CD4-positive, alpha-beta memory T cell (primary cell): ENCODE measurements at regions not wholly inside any gene's neighbourhood (a gene's known extent, or its start where the extent isn't known, plus 50 kb on each side); places are given as distances from the start of the nearest gene placed in this dataset.
A peak's percentile ranks its signal among the peaks of the same experiment; 100 is the strongest.

Experiments
- CTCF ChIA-PET: fragments of 350-600 bp; sonication (Branson Sonifier 250); formaldehyde crosslinking; loops from one replicate; lab custom pipeline; 2021; ENCODE audit warnings: inconsistent platforms; ENCODE audit not compliant: partially characterized antibody; lab: Charles Lee
- POLR2A ChIA-PET: fragments of 350-600 bp; sonication (Branson Sonifier 250); formaldehyde crosslinking; loops from one replicate; lab custom pipeline; 2021; ENCODE audit not compliant: partially characterized antibody; lab: Charles Lee
- DNase-seq, 5 donors: peaks; one replicate each; pipeline versions ENCODE4 v3.0.0 to v3.0.0-alpha.2; 2020 to 2022; ENCODE audit warnings: mixed read lengths in 1 of 5
- H3K27ac ChIP-seq: one replicate; pipeline ENCODE4 v1.7.0; 2013; ENCODE audit warnings: low read depth, low read length
- H3K27me3 ChIP-seq: 2 replicates; pipeline ENCODE4 v1.7.0; 2013; ENCODE audit warnings: mild to moderate bottlenecking, low read length, moderate library complexity; ENCODE audit not compliant: insufficient read depth
- H3K36me3 ChIP-seq: 2 replicates; pipeline ENCODE4 v1.7.0; 2013; ENCODE audit warnings: mild to moderate bottlenecking, low read length, moderate library complexity; ENCODE audit not compliant: insufficient read depth
- H3K4me1 ChIP-seq: 2 replicates; pipeline ENCODE4 v1.7.0; 2013; ENCODE audit warnings: mild to moderate bottlenecking, low read length, moderate library complexity; ENCODE audit not compliant: insufficient read depth
- H3K4me3 ChIP-seq, 2 donors: one replicate each; pipeline ENCODE4 v1.7.0; 2013; ENCODE audit warnings: low read length in 2 of 2, mild to moderate bottlenecking in 1 of 2
- H3K9me3 ChIP-seq, 2 donors: one replicate each; pipeline ENCODE4 v1.7.0; 2013; ENCODE audit warnings: low read length in 2 of 2, control low read depth in 1 of 2; ENCODE audit not compliant: control insufficient read depth in 1 of 2
- H3K27ac Mint-ChIP-seq, 7 donors: one replicate each; pipeline ENCODE4 v1.8.0; 2020 to 2021; ENCODE audit warnings: mixed read lengths in 7 of 7, mild to moderate bottlenecking in 6 of 7, inconsistent platforms in 3 of 7, moderate library complexity in 3 of 7
- H3K27me3 Mint-ChIP-seq, 2 donors: one replicate each; pipeline ENCODE4 v1.8.0; 2020 to 2021; ENCODE audit warnings: mixed read lengths in 2 of 2
- H3K36me3 Mint-ChIP-seq, 2 donors: one replicate each; pipeline ENCODE4 v1.8.0; 2020 to 2021; ENCODE audit warnings: mixed read lengths in 2 of 2, inconsistent platforms in 1 of 2, mild to moderate bottlenecking in 1 of 2
- H3K4me1 Mint-ChIP-seq, 4 donors: one replicate each; pipeline ENCODE4 v1.8.0; 2020 to 2021; ENCODE audit warnings: mixed read lengths in 4 of 4, mild to moderate bottlenecking in 1 of 4
- H3K4me3 Mint-ChIP-seq, 8 donors: one replicate each; pipeline ENCODE4 v1.8.0; 2020 to 2021; ENCODE audit warnings: mixed read lengths in 8 of 8, mild to moderate bottlenecking in 7 of 8, moderate library complexity in 6 of 8, inconsistent platforms in 3 of 8
- H3K9me3 Mint-ChIP-seq, 8 donors: one replicate each; pipeline ENCODE4 v1.8.0; 2020 to 2021; ENCODE audit warnings: mixed read lengths in 8 of 8, mild to moderate bottlenecking in 5 of 8, inconsistent platforms in 3 of 8, moderate library complexity in 1 of 8
- intact Hi-C: fragments of 100-400 bp; cut with micrococcal nuclease; formaldehyde crosslinking; loops from one replicate; pipeline ENCODE4 v1.15.1; 2023

DNA sequence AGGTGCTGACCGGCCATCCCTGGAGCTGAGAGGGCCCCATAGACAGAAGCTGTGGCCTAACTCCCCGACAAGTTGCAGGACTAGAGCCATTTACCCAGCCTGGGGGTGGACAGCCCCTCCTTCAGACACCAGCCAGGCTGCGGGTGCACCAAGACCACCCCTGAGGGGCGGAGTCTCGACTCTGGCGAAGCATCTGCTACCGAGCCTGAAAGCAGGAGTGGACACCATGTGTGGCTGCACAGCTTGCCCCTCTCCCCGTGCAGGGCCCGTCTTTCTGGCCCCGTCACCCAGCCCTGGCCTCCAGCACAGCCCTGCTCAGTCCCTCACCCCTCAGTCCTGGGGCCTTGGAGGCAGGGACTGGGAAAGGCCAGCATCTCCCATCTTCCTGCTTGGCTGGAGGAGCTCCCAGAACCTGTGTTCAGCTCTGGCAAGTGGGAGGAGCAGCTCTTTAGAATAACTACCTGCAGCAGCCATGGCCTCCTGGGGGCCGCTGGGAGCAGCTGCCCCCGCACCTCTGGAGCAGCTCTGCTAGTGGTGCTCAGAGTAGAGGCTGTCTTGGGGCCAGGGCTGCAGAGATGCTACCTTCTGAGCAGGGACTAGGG, 275.8 kb downstream of the NDUFA10 start:
- Histone ChIP-seq H3K4me3 (no peak overlapping the region), H3K9me3 (no peaks in the 10 kb centered on the region), H3K27me3 (no peaks in the 10 kb centered on the region), H3K4me1 (peaks cover 14% of the 10 kb centered on the region), H3K36me3 (no peaks in the 10 kb centered on the region), H3K27ac (no peak overlapping the region)
- no peak overlapping the region for H3K4me3 Mint-ChIP-seq
- H3K36me3 Mint-ChIP-seq, result no peaks in the 10 kb centered on the region
- peaks cover 2 to 13% (median 7%) of the 10 kb centered on the region in 4 donors for H3K4me1 Mint-ChIP-seq
- ChIA-PET CTCF (no interaction called here), POLR2A (no interaction called here)
- intact Hi-C loops, result no loop called here
- H3K27ac Mint-ChIP-seq, result no peak overlapping the region
- no peak for DNase-seq
- H3K9me3 Mint-ChIP-seq, result peaks cover 0 to under 1% (median 0%) of the 10 kb centered on the region in 8 donors
- no peaks in the 10 kb centered on the region for H3K27me3 Mint-ChIP-seq

DNA sequence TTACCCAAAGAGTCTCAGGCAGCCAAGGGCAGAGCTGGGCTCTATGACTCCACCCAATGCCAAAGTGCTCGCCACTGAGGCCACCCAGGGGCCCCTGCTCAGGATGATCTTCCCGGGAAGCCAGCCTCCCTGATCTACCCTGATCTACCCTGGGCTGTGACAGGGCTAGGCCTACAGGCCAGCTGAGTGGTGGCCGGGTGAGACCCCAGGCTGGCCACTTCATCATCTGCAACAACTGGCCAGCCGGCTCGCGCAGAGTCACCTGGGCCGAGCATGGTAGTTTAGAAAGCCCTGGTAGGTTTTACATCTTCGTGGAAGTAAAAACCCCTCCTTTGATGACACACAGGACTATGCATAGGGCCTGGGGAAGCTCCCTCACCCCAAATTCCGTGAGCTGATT, 276.3 kb downstream of the NDUFA10 start:
- no peaks in the 10 kb centered on the region for H3K36me3 Mint-ChIP-seq
- no peaks in the 10 kb centered on the region for H3K27me3 Mint-ChIP-seq
- H3K4me3 ChIP-seq, result no peak overlapping the region
- H3K4me1 Mint-ChIP-seq, result peaks cover 2 to 13% (median 7%) of the 10 kb centered on the region in 4 donors
- H3K4me3 Mint-ChIP-seq, result no peak overlapping the region
- no peak overlapping the region for H3K27ac ChIP-seq
- no peaks in the 10 kb centered on the region for H3K9me3 Mint-ChIP-seq
- no peaks in the 10 kb centered on the region for H3K27me3 ChIP-seq
- POLR2A ChIA-PET, result no interaction called here
- H3K4me1 ChIP-seq, result peaks cover 14% of the 10 kb centered on the region
- H3K36me3 ChIP-seq, result no peaks in the 10 kb centered on the region
- intact Hi-C loops, result no loop called here
- H3K27ac Mint-ChIP-seq, result no peak overlapping the region
- no peaks in the 10 kb centered on the region for H3K9me3 ChIP-seq
- CTCF ChIA-PET, result no interaction called here
- DNase-seq, result no peak

DNA sequence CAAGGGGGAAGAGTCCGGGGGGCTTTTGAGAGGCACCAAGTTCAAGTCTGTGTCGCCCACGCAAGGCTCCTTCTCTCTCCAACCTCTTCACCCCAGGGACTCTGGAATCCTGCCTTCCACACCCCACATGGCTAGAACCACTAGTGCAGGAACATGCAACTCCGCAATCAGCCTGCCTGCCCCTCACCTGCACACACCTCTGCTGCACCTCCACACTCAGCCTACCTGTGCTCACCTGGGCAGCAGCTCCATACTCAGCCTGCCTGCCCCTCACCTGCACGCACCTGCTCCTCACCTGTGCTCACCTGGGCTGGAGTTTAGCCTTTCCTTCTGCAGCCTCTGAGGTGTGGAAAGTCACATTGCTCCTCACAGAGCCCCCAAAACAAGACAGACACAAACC, 277.4 kb downstream of the NDUFA10 start:
- H3K4me1 Mint-ChIP-seq, result peaks cover 2 to 13% (median 7%) of the 10 kb centered on the region in 4 donors
- no peak overlapping the region for H3K4me3 ChIP-seq
- H3K27ac Mint-ChIP-seq, result peak overlapping the region in 1 of 7 donors; percentile 22
- no peak overlapping the region for H3K27ac ChIP-seq
- H3K9me3 Mint-ChIP-seq, result no peaks in the 10 kb centered on the region
- intact Hi-C loops, result no loop called here
- no peaks in the 10 kb centered on the region for H3K9me3 ChIP-seq
- no peaks in the 10 kb centered on the region for H3K27me3 ChIP-seq
- DNase-seq, result no peak
- no peaks in the 10 kb centered on the region for H3K36me3 ChIP-seq
- no peak overlapping the region for H3K4me3 Mint-ChIP-seq
- no peaks in the 10 kb centered on the region for H3K27me3 Mint-ChIP-seq
- ChIA-PET CTCF (no interaction called here), POLR2A (no interaction called here)
- H3K36me3 Mint-ChIP-seq, result no peaks in the 10 kb centered on the region
- H3K4me1 ChIP-seq, result peaks cover 14% of the 10 kb centered on the region

DNA sequence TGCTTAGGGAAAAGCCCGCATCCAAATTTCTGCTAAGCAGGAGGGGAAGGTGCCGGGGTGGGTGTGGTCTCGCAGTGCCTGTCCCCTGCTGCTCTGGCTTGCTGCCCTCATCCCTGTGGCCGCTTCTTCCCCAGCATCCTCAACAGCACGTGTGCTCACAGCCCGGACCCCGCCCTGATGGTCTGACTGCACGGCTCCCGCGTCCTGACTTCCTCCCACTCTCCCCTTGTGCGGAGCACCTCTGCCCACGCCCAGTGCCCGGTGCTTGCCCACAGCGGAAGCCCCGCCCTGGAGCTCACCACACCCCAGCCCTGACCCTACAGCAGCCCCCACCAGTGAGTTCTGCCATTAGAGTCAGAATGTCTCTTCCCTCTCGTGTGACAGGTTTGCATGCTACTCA, 277.9 kb downstream of the NDUFA10 start:
- no peaks in the 10 kb centered on the region for H3K9me3 ChIP-seq
- no peaks in the 10 kb centered on the region for H3K27me3 Mint-ChIP-seq

GRCh38 chr2:239746559-239747246, 278.4 kb downstream of the NDUFA10 start:
- H3K9me3 ChIP-seq, result no peaks in the 10 kb centered on the region
- H3K36me3 ChIP-seq, result no peaks in the 10 kb centered on the region
- CTCF ChIA-PET, result no interaction called here
- no peak overlapping the region for H3K4me3 ChIP-seq
- DNase-seq, result no peak
- H3K4me1 Mint-ChIP-seq, result peaks cover 0 to 6% (median 3%) of the 10 kb centered on the region in 4 donors
- no peak overlapping the region for H3K27ac ChIP-seq
- H3K36me3 Mint-ChIP-seq, result no peaks in the 10 kb centered on the region
- no peaks in the 10 kb centered on the region for H3K27me3 ChIP-seq
- peaks cover 8% of the 10 kb centered on the region for H3K4me1 ChIP-seq
- no peaks in the 10 kb centered on the region for H3K27me3 Mint-ChIP-seq
- no peak overlapping the region for H3K27ac Mint-ChIP-seq
- intact Hi-C loops, result no loop called here
- H3K9me3 Mint-ChIP-seq, result no peaks in the 10 kb centered on the region
- H3K4me3 Mint-ChIP-seq, result no peak overlapping the region
- POLR2A ChIA-PET, result no interaction called here

More for the DNA sequence above, 277.9 kb downstream of the NDUFA10 start:
- no peaks in the 10 kb centered on the region for H3K36me3 Mint-ChIP-seq
- H3K4me1 Mint-ChIP-seq, result peaks cover 2 to 12% (median 6%) of the 10 kb centered on the region in 4 donors
- no peaks in the 10 kb centered on the region for H3K36me3 ChIP-seq
- H3K27ac ChIP-seq, result no peak overlapping the region
- no peak overlapping the region for H3K4me3 ChIP-seq
- H3K27me3 ChIP-seq, result no peaks in the 10 kb centered on the region
- peak overlapping the region in 1 of 7 donors; percentile 27 for H3K27ac Mint-ChIP-seq
- ChIA-PET CTCF (no interaction called here), POLR2A (no interaction called here)
- H3K4me1 ChIP-seq, result peaks cover 14% of the 10 kb centered on the region
- intact Hi-C loops, result no loop called here
- DNase-seq, result no peak
- H3K9me3 Mint-ChIP-seq, result no peaks in the 10 kb centered on the region
- no peak overlapping the region for H3K4me3 Mint-ChIP-seq

GRCh38 chr2:239745386-239746227, 279.5 kb downstream of the NDUFA10 start:
- Mint-ChIP-seq H3K36me3 (no peaks in the 10 kb centered on the region), H3K9me3 (no peaks in the 10 kb centered on the region), H3K4me1 (peaks cover 0 to 4% (median 2%) of the 10 kb centered on the region in 4 donors), H3K27me3 (no peaks in the 10 kb centered on the region), H3K4me3 (no peak overlapping the region), H3K27ac (peak overlapping the region in 2 of 7 donors; percentile 17 to 38)
- ChIA-PET CTCF (no interaction called here), POLR2A (no interaction called here)
- H3K36me3 ChIP-seq, result no peaks in the 10 kb centered on the region
- H3K4me1 ChIP-seq, result no peaks in the 10 kb centered on the region
- H3K27me3 ChIP-seq, result no peaks in the 10 kb centered on the region
- H3K9me3 ChIP-seq, result no peaks in the 10 kb centered on the region
- no peak for DNase-seq
- no peak overlapping the region for H3K27ac ChIP-seq
- no peak overlapping the region for H3K4me3 ChIP-seq
- intact Hi-C loops, result no loop called here

- intact Hi-C loops, result no loop called here
- Mint-ChIP-seq H3K27me3 (no peaks in the 10 kb centered on the region), H3K9me3 (no peaks in the 10 kb centered on the region), H3K4me1 (peaks cover 0 to 4% (median 2%) of the 10 kb centered on the region in 4 donors), H3K4me3 (no peak overlapping the region), H3K27ac (no peak overlapping the region), H3K36me3 (no peaks in the 10 kb centered on the region)
- no peak for DNase-seq
- no peaks in the 10 kb centered on the region for H3K9me3 ChIP-seq
- no peaks in the 10 kb centered on the region for H3K36me3 ChIP-seq
- ChIA-PET POLR2A (no interaction called here), CTCF (no interaction called here)
- no peak overlapping the region for H3K27ac ChIP-seq
- no peak overlapping the region for H3K4me3 ChIP-seq
- H3K27me3 ChIP-seq, result no peaks in the 10 kb centered on the region
- no peaks in the 10 kb centered on the region for H3K4me1 ChIP-seq
Observed at GRCh38 chr2:239744706-239745340, 280.3 kb downstream of the NDUFA10 start.
